Naive thymus-derived CD4-positive, alpha-beta T cell (primary cell): ENCODE measurements at regions not wholly inside any gene's neighbourhood (a gene's known extent, or its start where the extent isn't known, plus 50 kb on each side); places are given as distances from the start of the nearest gene placed in this dataset.
A peak's percentile ranks its signal among the peaks of the same experiment; 100 is the strongest.

Experiments used
- ATAC-seq: fragments of 150-1000 bp; cut with Tn5 transposase; 2 replicates; pipeline ENCODE4 v1.10.0; 2021; ENCODE audit warnings: mild to moderate bottlenecking, moderate library complexity
- CTCF ChIA-PET: fragments of 350-600 bp; sonication (Branson Sonifier 250); formaldehyde crosslinking; loops from one replicate; lab custom pipeline; 2021; ENCODE audit warnings: antibody characterized with exemption; lab: Charles Lee
- POLR2A ChIA-PET: fragments of 350-600 bp; sonication (Branson Sonifier 250); formaldehyde crosslinking; loops from one replicate; lab custom pipeline; 2021; ENCODE audit warnings: antibody characterized with exemption, inconsistent platforms; lab: Charles Lee
- DNase-seq, 9 donors: peaks; one replicate each; pipeline versions ENCODE4 v3.0.0 to v3.0.0-alpha.2; 2020 to 2022; ENCODE audit warnings: mixed read lengths in 1 of 9
- H3K27ac ChIP-seq: one replicate; pipeline ENCODE4 v1.7.0; 2013; ENCODE audit warnings: mild to moderate bottlenecking, low read depth, low read length, moderate library complexity
- H3K27me3 ChIP-seq, 2 donors: one replicate each; pipeline ENCODE4 v1.7.0; 2013; ENCODE audit warnings: low read length in 2 of 2, mild to moderate bottlenecking in 2 of 2, moderate library complexity in 2 of 2; ENCODE audit not compliant: control insufficient read depth in 2 of 2, insufficient read depth in 2 of 2
- H3K36me3 ChIP-seq, 3 experiments: 1 replicate in 2 of 3; 2 replicates in 1 of 3; pipeline ENCODE4 v1.7.0; 2013; ENCODE audit warnings: low read length in 3 of 3, mild to moderate bottlenecking in 3 of 3, moderate library complexity in 1 of 3; ENCODE audit not compliant: insufficient read depth in 3 of 3, control insufficient read depth in 2 of 3
- H3K4me1 ChIP-seq, 2 donors: one replicate each; pipeline ENCODE4 v1.7.0; 2013; ENCODE audit warnings: low read length in 2 of 2, mild to moderate bottlenecking in 2 of 2, moderate library complexity in 1 of 2; ENCODE audit not compliant: control insufficient read depth in 2 of 2, insufficient read depth in 2 of 2
- H3K4me3 ChIP-seq: 2 replicates; pipeline ENCODE4 v1.7.0; 2013; ENCODE audit warnings: mild to moderate bottlenecking, low read length
- H3K9me3 ChIP-seq, 3 experiments: 1 replicate in 2 of 3; 2 replicates in 1 of 3; pipeline ENCODE4 v1.7.0; 2013; ENCODE audit warnings: low read length in 3 of 3; ENCODE audit not compliant: control insufficient read depth in 2 of 3
- H3K27ac Mint-ChIP-seq, 9 donors: one replicate each; pipeline ENCODE4 v1.8.0; 2020 to 2022; ENCODE audit warnings: mixed read lengths in 9 of 9, mild to moderate bottlenecking in 8 of 9, moderate library complexity in 5 of 9, inconsistent platforms in 2 of 9
- H3K27me3 Mint-ChIP-seq, 5 donors: one replicate each; pipeline ENCODE4 v1.8.0; 2021 to 2022; ENCODE audit warnings: mixed read lengths in 5 of 5, mild to moderate bottlenecking in 1 of 5
- H3K36me3 Mint-ChIP-seq, 5 donors: one replicate each; pipeline ENCODE4 v1.8.0; 2020 to 2022; ENCODE audit warnings: mixed read lengths in 5 of 5, mild to moderate bottlenecking in 3 of 5, inconsistent platforms in 1 of 5
- H3K4me1 Mint-ChIP-seq, 7 donors: one replicate each; pipeline ENCODE4 v1.8.0; 2020 to 2022; ENCODE audit warnings: mixed read lengths in 7 of 7, mild to moderate bottlenecking in 3 of 7, inconsistent platforms in 1 of 7
- H3K4me3 Mint-ChIP-seq, 10 donors: one replicate each; pipeline ENCODE4 v1.8.0; 2020 to 2022; ENCODE audit warnings: mild to moderate bottlenecking in 10 of 10, mixed read lengths in 10 of 10, moderate library complexity in 6 of 10, inconsistent platforms in 2 of 10
- H3K9me3 Mint-ChIP-seq, 11 donors: one replicate each; pipeline ENCODE4 v1.8.0; 2020 to 2022; ENCODE audit warnings: mixed read lengths in 11 of 11, mild to moderate bottlenecking in 4 of 11, inconsistent platforms in 1 of 11, moderate library complexity in 1 of 11
- intact Hi-C, 2 donors: fragments of 100-400 bp; cut with micrococcal nuclease; formaldehyde crosslinking; loops; one replicate each; pipeline ENCODE4 v1.15.1; 2023

DNA sequence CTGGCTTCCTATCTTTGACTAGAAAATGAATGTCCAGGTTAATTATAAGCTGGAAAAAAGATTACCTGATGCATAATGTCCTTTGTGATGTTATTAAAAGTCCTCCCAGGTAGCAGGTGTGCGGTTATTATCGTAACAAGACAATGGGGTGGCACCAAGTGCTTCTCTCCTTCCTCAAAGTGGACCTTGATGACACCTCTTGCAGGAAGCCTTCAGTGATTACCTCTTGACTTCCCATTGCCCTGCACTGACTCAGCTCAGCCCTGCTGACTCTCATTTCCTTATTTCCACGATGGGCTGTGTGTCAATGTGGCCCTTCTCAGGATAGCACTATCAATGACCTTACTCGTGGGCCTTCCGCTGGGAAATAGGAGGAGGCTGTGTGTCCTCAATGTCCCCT, 477.4 kb upstream of the CCL2 start:
- peaks cover 3 to 22% (median 16%) of the 10 kb centered on the region in 5 donors for H3K27me3 Mint-ChIP-seq
- no peak for ATAC-seq
- no peak overlapping the region for H3K4me3 Mint-ChIP-seq
- no peak overlapping the region for H3K4me3 ChIP-seq
- intact Hi-C loops: no loop called here
- POLR2A ChIA-PET: no interaction called here
- no peaks in the 10 kb centered on the region for H3K27me3 ChIP-seq
- H3K4me1 ChIP-seq: no peaks in the 10 kb centered on the region
- H3K4me1 Mint-ChIP-seq: no peaks in the 10 kb centered on the region
- H3K9me3 ChIP-seq: no peaks in the 10 kb centered on the region
- no peaks in the 10 kb centered on the region for H3K36me3 Mint-ChIP-seq
- no peak for DNase-seq
- H3K9me3 Mint-ChIP-seq: peaks cover 0 to 3% (median 0%) of the 10 kb centered on the region in 11 donors
- no peak overlapping the region for H3K27ac Mint-ChIP-seq
- no peaks in the 10 kb centered on the region for H3K36me3 ChIP-seq
- CTCF ChIA-PET: interaction anchor here (0.8 kb wide), 1 partner anchor 32 kb away, joined by 3 read pairs; no protein-coding TSS in a partner anchor
- no peak overlapping the region for H3K27ac ChIP-seq

DNA sequence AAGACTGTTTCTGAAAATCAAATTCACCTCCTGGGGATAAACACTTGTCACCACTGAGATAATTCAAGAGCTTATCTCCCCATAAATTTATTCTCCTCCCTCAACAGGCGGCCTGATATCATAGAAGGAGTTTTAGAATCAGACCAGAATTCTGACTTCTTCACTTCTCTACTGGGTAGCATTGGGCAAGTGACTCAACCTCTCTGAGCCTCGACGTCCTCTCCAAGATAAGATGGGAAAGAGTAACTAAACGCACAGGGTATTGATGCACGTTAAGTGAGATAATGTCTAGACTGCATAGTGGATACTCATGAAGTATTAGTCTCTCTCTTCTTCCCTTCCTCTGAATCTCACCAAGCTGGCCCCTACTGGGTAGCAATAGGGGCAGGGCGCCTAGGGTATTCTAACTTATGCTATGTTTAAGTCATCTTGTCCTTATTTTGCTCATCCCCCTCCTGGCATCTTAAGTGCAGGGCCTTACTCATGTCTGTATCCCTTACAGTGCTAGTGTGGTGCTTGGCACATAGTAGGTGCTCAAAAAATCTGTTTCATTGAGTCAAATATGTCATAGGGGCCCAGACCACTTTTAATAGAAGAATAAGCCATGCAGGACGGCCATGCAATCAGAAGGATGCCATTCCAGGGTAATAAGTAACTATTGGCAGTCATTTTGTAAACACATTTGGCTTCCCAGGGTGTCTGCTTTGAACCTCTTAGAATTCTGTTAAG, 476.4 kb upstream of the CCL2 start:
- ATAC-seq (no peak), DNase-seq (peak in 1 of 9 donors; percentile 0)
- Histone ChIP-seq H3K4me3 (no peak overlapping the region), H3K27ac (no peak overlapping the region), H3K36me3 (no peaks in the 10 kb centered on the region), H3K9me3 (no peaks in the 10 kb centered on the region), H3K4me1 (no peaks in the 10 kb centered on the region), H3K27me3 (no peaks in the 10 kb centered on the region)
- Mint-ChIP-seq H3K27ac (no peak overlapping the region), H3K4me1 (no peaks in the 10 kb centered on the region), H3K27me3 (peaks cover 3 to 29% (median 19%) of the 10 kb centered on the region in 5 donors), H3K36me3 (no peaks in the 10 kb centered on the region), H3K4me3 (no peak overlapping the region), H3K9me3 (peaks cover 0 to 3% (median 0%) of the 10 kb centered on the region in 11 donors)
- intact Hi-C loops: loop anchor here in 1 of 2 donors (1.0 kb wide), 1 partner anchor 368 kb away; no protein-coding TSS in a partner anchor
- CTCF ChIA-PET: interaction anchor here (0.8 to 1.4 kb wide), 3 partner anchors 12 to 31 kb away, joined by 3 to 5 read pairs (median 3); no protein-coding TSS in a partner anchor
- POLR2A ChIA-PET: no interaction called here

DNA sequence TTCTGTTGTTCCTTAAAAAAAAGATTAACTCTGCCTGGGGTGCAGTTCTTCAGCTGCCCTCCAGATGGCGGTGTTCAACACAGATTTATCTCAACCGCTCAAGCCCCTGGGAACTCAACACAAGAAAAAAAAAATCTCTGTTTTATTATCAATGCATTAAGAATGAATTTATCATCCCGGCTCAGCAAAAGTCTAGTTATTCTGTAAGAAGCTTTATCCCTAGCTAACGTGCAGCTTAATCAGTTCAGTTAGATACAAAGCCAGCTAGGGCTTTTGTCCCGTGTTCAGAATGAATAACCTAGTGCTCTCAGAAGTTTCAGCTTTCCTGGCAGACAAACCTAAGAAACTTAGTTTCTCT, 475.9 kb upstream of the CCL2 start:
- ChIA-PET CTCF (interaction anchor here (1.0 to 1.4 kb wide), 2 partner anchors 11 to 17 kb away, joined by 3 to 5 read pairs; no protein-coding TSS in a partner anchor), POLR2A (no interaction called here)
- ATAC-seq (peak; percentile 49), DNase-seq (peak in 6 of 9 donors; percentile 9 to 44 (median 24))
- H3K4me1 ChIP-seq: no peaks in the 10 kb centered on the region
- Mint-ChIP-seq H3K36me3 (no peaks in the 10 kb centered on the region), H3K9me3 (peaks cover 0 to 3% (median 0%) of the 10 kb centered on the region in 11 donors), H3K4me1 (no peaks in the 10 kb centered on the region), H3K4me3 (no peak overlapping the region), H3K27me3 (peaks cover 3 to 29% (median 19%) of the 10 kb centered on the region in 5 donors), H3K27ac (no peak overlapping the region)
- H3K27ac ChIP-seq: no peak overlapping the region
- no peak overlapping the region for H3K4me3 ChIP-seq
- intact Hi-C loops: loop anchor here in 1 of 2 donors (1.0 kb wide), 1 partner anchor 367 kb away; no protein-coding TSS in a partner anchor
- no peaks in the 10 kb centered on the region for H3K9me3 ChIP-seq
- H3K36me3 ChIP-seq: no peaks in the 10 kb centered on the region
- no peaks in the 10 kb centered on the region for H3K27me3 ChIP-seq

DNA sequence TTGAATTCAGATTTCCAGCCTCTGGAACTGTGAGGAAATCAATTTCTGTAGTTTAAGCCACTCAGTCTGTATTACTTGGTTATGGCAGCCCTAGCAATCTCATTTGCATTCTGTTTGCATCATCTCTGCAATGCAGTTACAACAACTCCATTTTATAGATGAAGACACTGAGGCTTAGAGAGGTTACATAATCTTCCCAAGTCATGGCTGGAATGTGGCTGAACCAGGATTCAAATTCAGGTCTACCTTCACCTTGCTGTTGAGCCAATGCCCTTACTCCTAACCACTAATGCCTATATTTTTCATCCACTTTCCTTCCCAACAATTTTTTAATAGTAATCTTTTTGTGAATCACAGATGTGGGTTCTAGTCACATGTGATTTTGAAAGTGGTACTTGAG, 469.8 kb upstream of the CCL2 start:
- Mint-ChIP-seq H3K27me3 (peaks cover 5 to 28% (median 17%) of the 10 kb centered on the region in 5 donors), H3K4me1 (no peaks in the 10 kb centered on the region), H3K27ac (no peak overlapping the region), H3K9me3 (peaks cover 0 to 3% (median 0%) of the 10 kb centered on the region in 11 donors), H3K36me3 (no peaks in the 10 kb centered on the region), H3K4me3 (no peak overlapping the region)
- ATAC-seq: no peak
- Histone ChIP-seq H3K9me3 (no peaks in the 10 kb centered on the region), H3K4me3 (no peak overlapping the region), H3K27me3 (no peaks in the 10 kb centered on the region), H3K27ac (no peak overlapping the region), H3K4me1 (no peaks in the 10 kb centered on the region), H3K36me3 (no peaks in the 10 kb centered on the region)
- intact Hi-C loops: no loop called here
- POLR2A ChIA-PET: no interaction called here
- no peak for DNase-seq
- CTCF ChIA-PET: no interaction called here

DNA sequence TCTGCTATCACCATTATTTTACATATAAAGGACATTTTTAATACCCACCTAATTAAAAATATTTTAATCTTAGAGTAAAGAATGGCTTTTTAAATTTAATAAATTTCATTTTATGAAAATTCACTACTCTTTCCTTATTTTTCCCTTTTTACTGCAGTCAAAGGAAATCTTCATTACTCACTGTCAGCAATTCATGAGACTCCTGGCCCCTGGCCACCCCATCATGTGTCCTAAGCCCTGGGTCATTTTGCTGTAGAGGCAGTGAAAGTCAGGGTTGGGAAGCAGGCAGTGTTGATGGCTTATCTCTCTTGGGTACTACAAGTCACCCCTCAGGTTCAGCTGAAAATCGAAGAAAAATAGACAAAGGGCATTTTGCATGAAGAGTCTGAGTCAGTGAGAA, 468.6 kb upstream of the CCL2 start:
- H3K9me3 ChIP-seq: no peaks in the 10 kb centered on the region
- no peaks in the 10 kb centered on the region for H3K27me3 ChIP-seq
- ATAC-seq (no peak), DNase-seq (no peak)
- H3K4me3 ChIP-seq: no peak overlapping the region
- Mint-ChIP-seq H3K27ac (no peak overlapping the region), H3K27me3 (peaks cover 5 to 31% (median 20%) of the 10 kb centered on the region in 5 donors), H3K4me1 (no peaks in the 10 kb centered on the region), H3K36me3 (no peaks in the 10 kb centered on the region), H3K4me3 (no peak overlapping the region), H3K9me3 (peaks cover 0 to 2% (median 0%) of the 10 kb centered on the region in 11 donors)
- intact Hi-C loops: no loop called here
- ChIA-PET CTCF (no interaction called here), POLR2A (no interaction called here)
- H3K36me3 ChIP-seq: no peaks in the 10 kb centered on the region
- H3K4me1 ChIP-seq: no peaks in the 10 kb centered on the region
- H3K27ac ChIP-seq: no peak overlapping the region

DNA sequence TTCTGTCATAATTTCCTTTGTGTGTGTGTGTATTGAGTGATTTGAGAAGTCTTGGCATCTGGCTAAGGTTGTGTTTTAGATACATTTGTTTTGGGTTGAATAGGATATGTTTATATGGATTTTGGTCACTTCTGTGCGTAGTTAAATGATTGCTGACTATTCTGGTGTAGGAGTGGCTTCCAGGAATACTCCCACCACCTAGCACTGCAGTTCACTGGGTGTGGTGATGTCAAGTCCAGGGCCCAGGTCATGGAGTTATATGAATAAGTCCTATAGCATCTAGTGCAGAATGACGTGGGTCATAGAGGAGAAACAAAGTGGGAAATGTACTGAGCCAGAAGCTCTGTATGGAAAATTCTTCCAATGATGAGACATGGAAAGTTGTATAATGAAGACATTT, 465.4 kb upstream of the CCL2 start:
- CTCF ChIA-PET: no interaction called here
- intact Hi-C loops: no loop called here
- Histone ChIP-seq H3K27me3 (no peaks in the 10 kb centered on the region), H3K4me3 (no peak overlapping the region), H3K27ac (no peak overlapping the region), H3K4me1 (no peaks in the 10 kb centered on the region), H3K9me3 (no peaks in the 10 kb centered on the region), H3K36me3 (no peaks in the 10 kb centered on the region)
- ATAC-seq (no peak), DNase-seq (no peak)
- Mint-ChIP-seq H3K4me1 (no peaks in the 10 kb centered on the region), H3K4me3 (no peak overlapping the region), H3K36me3 (no peaks in the 10 kb centered on the region), H3K9me3 (peaks cover 0 to 2% (median 0%) of the 10 kb centered on the region in 11 donors), H3K27me3 (peaks cover 2 to 28% (median 6%) of the 10 kb centered on the region in 5 donors), H3K27ac (no peak overlapping the region)
- POLR2A ChIA-PET: no interaction called here

DNA sequence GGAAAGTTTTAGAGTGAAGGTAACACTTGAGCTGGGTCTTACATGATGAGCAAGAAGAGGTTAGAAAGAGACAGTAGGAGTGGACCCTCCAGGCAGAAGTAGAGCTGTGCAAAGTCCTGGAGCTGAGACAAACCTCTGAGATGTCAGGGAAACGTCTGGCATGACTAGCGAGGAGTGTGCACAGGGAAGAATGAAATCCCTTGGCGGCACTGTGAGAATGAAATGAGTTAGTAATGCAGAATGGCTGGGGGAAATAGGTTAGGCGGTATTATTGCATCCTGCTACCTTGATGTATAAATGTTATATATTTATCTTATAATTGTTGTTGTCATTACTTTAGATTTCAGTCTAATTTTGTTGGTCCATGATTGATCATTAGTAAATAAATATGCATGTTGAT, 457.9 kb upstream of the CCL2 start:
- DNase-seq (no peak), ATAC-seq (no peak)
- no peak overlapping the region for H3K4me3 Mint-ChIP-seq
- H3K27ac Mint-ChIP-seq: no peak overlapping the region
- no peaks in the 10 kb centered on the region for H3K36me3 Mint-ChIP-seq
- CTCF ChIA-PET: no interaction called here
- H3K27me3 Mint-ChIP-seq: peaks cover 5 to 52% (median 22%) of the 10 kb centered on the region in 5 donors
- Histone ChIP-seq H3K27me3 (no peaks in the 10 kb centered on the region), H3K27ac (no peak overlapping the region), H3K36me3 (no peaks in the 10 kb centered on the region), H3K9me3 (no peaks in the 10 kb centered on the region), H3K4me3 (no peak overlapping the region), H3K4me1 (no peaks in the 10 kb centered on the region)
- peaks cover 0 to 9% (median 2%) of the 10 kb centered on the region in 11 donors for H3K9me3 Mint-ChIP-seq
- POLR2A ChIA-PET: no interaction called here
- H3K4me1 Mint-ChIP-seq: no peaks in the 10 kb centered on the region
- intact Hi-C loops: no loop called here
